Mesenchymal stem cell (in vitro differentiated cells and primary cell): ENCODE measurements at regions not wholly inside any gene's neighbourhood (a gene's known extent, or its start where the extent isn't known, plus 50 kb on each side); places are given as distances from the start of the nearest gene placed in this dataset.

ENCODE experiments used
- DNase-seq: peaks from one replicate; pipeline ENCODE4 v3.0.0-alpha.2; 2013
- H2AFZ ChIP-seq: one replicate; pipeline ENCODE4 v1.6.1; 2013; ENCODE audit warnings: low read depth, mild to moderate bottlenecking, control low read depth, inconsistent platforms, low read length, moderate library complexity
- H2AK5ac ChIP-seq: 2 replicates; pipeline ENCODE4 v1.6.1; 2013; ENCODE audit warnings: low read length, moderate library complexity, mild to moderate bottlenecking, inconsistent platforms; ENCODE audit not compliant: severe bottlenecking
- H2BK120ac ChIP-seq: one replicate; pipeline ENCODE4 v1.6.1; 2013; ENCODE audit warnings: low read depth, mild to moderate bottlenecking, inconsistent platforms, low read length, moderate library complexity
- H2BK12ac ChIP-seq, 2 experiments: one replicate each; pipeline ENCODE4 v1.6.1; 2013; ENCODE audit warnings: inconsistent platforms in 2 of 2, low read length in 2 of 2, mild to moderate bottlenecking in 2 of 2, moderate library complexity in 2 of 2, control low read depth in 1 of 2
- H2BK15ac ChIP-seq: one replicate; pipeline ENCODE4 v1.6.1; 2013; ENCODE audit warnings: mild to moderate bottlenecking, low read depth, inconsistent platforms; ENCODE audit not compliant: poor library complexity, severe bottlenecking
- H2BK5ac ChIP-seq: 2 replicates; pipeline ENCODE4 v1.6.1; 2013; ENCODE audit warnings: low read depth, mild to moderate bottlenecking, low read length, control low read depth, inconsistent platforms; ENCODE audit not compliant: poor library complexity, severe bottlenecking
- H3K14ac ChIP-seq, 2 experiments: one replicate each; pipeline ENCODE4 v1.6.1; 2013; ENCODE audit warnings: inconsistent platforms in 2 of 2, low read length in 2 of 2, control low read depth in 1 of 2, mild to moderate bottlenecking in 1 of 2, moderate library complexity in 1 of 2
- H3K18ac ChIP-seq, 2 experiments: one replicate each; pipeline ENCODE4 v1.6.1; 2013; ENCODE audit warnings: inconsistent platforms in 2 of 2, low read length in 2 of 2, control low read depth in 1 of 2, low read depth in 1 of 2, mild to moderate bottlenecking in 1 of 2
- H3K23ac ChIP-seq, 2 experiments: one replicate each; pipeline ENCODE4 v1.6.1; 2013; ENCODE audit warnings: inconsistent platforms in 2 of 2, low read length in 2 of 2, mild to moderate bottlenecking in 2 of 2, moderate library complexity in 2 of 2, control low read depth in 1 of 2
- H3K27ac ChIP-seq: 2 replicates; pipeline ENCODE4 v1.5.1; 2013; ENCODE audit warnings: mild to moderate bottlenecking, moderate library complexity, low read length, control low read depth, inconsistent platforms; ENCODE audit not compliant: poor library complexity, severe bottlenecking
- H3K27me3 ChIP-seq, 2 experiments: 2 replicates each; pipeline versions ENCODE4 v1.6.1 to v1.7.0; 2013; ENCODE audit warnings: low read length in 2 of 2, mild to moderate bottlenecking in 2 of 2, moderate library complexity in 2 of 2, control low read depth in 1 of 2, inconsistent platforms in 1 of 2; ENCODE audit not compliant: control insufficient read depth in 1 of 2, insufficient read depth in 1 of 2
- H3K36me3 ChIP-seq, 2 experiments: 2 replicates each; pipeline versions ENCODE4 v1.6.1 to v1.7.0; 2013; ENCODE audit warnings: low read length in 2 of 2, control low read depth in 1 of 2, inconsistent platforms in 1 of 2, low read depth in 1 of 2, mild to moderate bottlenecking in 1 of 2; ENCODE audit not compliant: insufficient read depth in 2 of 2, control insufficient read depth in 1 of 2
- H3K4ac ChIP-seq, 2 experiments: one replicate each; pipeline ENCODE4 v1.6.1; 2013; ENCODE audit warnings: inconsistent platforms in 2 of 2, low read length in 2 of 2, mild to moderate bottlenecking in 2 of 2, moderate library complexity in 2 of 2, control low read depth in 1 of 2, low read depth in 1 of 2
- H3K4me1 ChIP-seq: 2 replicates; pipeline ENCODE4 v1.6.1; 2013; ENCODE audit warnings: low read depth, low read length, control low read depth; ENCODE audit not compliant: control insufficient read depth, insufficient read depth
- H3K4me2 ChIP-seq: 2 replicates; pipeline ENCODE4 v1.6.1; 2013; ENCODE audit warnings: low read length, mild to moderate bottlenecking, inconsistent platforms; ENCODE audit not compliant: poor library complexity, severe bottlenecking
- H3K4me3 ChIP-seq, 2 experiments: 2 replicates each; pipeline versions ENCODE4 v1.5.1 to v1.7.0; 2013; ENCODE audit warnings: low read length in 2 of 2, mild to moderate bottlenecking in 2 of 2, control low read depth in 1 of 2, low read depth in 1 of 2; ENCODE audit not compliant: insufficient read depth in 1 of 2
- H3K79me1 ChIP-seq: replicated peaks from 2 replicates; pipeline ENCODE4 v1.6.1; 2013; ENCODE audit warnings: mild to moderate bottlenecking, control low read depth, low read length, inconsistent platforms; ENCODE audit not compliant: poor library complexity, severe bottlenecking
- H3K9ac ChIP-seq: 2 replicates; pipeline ENCODE4 v1.7.0; 2013; ENCODE audit warnings: mild to moderate bottlenecking, low read length, moderate library complexity
- H3K9me3 ChIP-seq: 2 replicates; pipeline ENCODE4 v1.7.0; 2013; ENCODE audit warnings: mild to moderate bottlenecking, low read length; ENCODE audit not compliant: control insufficient read depth
- H4K8ac ChIP-seq: one replicate; pipeline ENCODE4 v1.6.1; 2013; ENCODE audit warnings: inconsistent platforms, mild to moderate bottlenecking, low read length, moderate library complexity
- H4K91ac ChIP-seq: one replicate; pipeline ENCODE4 v1.6.1; 2013; ENCODE audit warnings: mild to moderate bottlenecking, low read length, inconsistent platforms
- WGBS: methylation state at CpG from one replicate; pipeline ENCODE4 v1.1.7; 2013; ENCODE audit warnings: mixed read lengths; 5-methylcytosine and 5-hydroxymethylcytosine counted together

GRCh38 chr1:30201015-30201414 lies 522.4 kb downstream of the MATN1 start:
- no CpG with 5 or more reads among the region's 1 CpG for WGBS
- Histone ChIP-seq H4K91ac (no peak overlapping the region), H3K27me3 (peaks cover 6 to 26% of the 10 kb centered on the region in 2 experiments), H3K4me3 (no peak overlapping the region), H3K9me3 (no peaks in the 10 kb centered on the region), H2BK15ac (no peak overlapping the region), H2AK5ac (no peak overlapping the region), H3K23ac (no peak overlapping the region), H4K8ac (no peak overlapping the region), H3K79me1 (no peaks in the 10 kb centered on the region), H3K36me3 (no peaks in the 10 kb centered on the region), H3K4me1 (no peaks in the 10 kb centered on the region), H3K18ac (no peak overlapping the region), H3K4ac (no peak overlapping the region), H2BK120ac (no peak overlapping the region), H2AFZ (no peak overlapping the region), H3K4me2 (no peak overlapping the region), H3K14ac (no peak overlapping the region), H2BK12ac (no peak overlapping the region), H3K27ac (no peak overlapping the region), H3K9ac (no peak overlapping the region), H2BK5ac (no peak overlapping the region)
- DNase-seq: no peak

- Histone ChIP-seq H3K4me2 (no peak overlapping the region), H2AFZ (no peak overlapping the region), H3K23ac (no peak overlapping the region), H3K27ac (no peak overlapping the region), H3K18ac (no peak overlapping the region), H2BK15ac (no peak overlapping the region), H3K14ac (no peak overlapping the region), H3K9me3 (no peaks in the 10 kb centered on the region), H4K91ac (no peak overlapping the region), H2AK5ac (no peak overlapping the region), H3K4ac (no peak overlapping the region), H2BK12ac (no peak overlapping the region), H4K8ac (no peak overlapping the region), H3K4me3 (no peak overlapping the region), H3K79me1 (no peaks in the 10 kb centered on the region), H3K27me3 (peaks cover 6 to 26% of the 10 kb centered on the region in 2 experiments), H2BK5ac (no peak overlapping the region), H3K4me1 (no peaks in the 10 kb centered on the region), H3K9ac (no peak overlapping the region), H2BK120ac (no peak overlapping the region), H3K36me3 (no peaks in the 10 kb centered on the region)
- WGBS: 100% methylated on average over 1 of the region's 1 CpG
- DNase-seq: no peak
Observed at GRCh38 chr1:30200161-30200560, 523.2 kb downstream of the MATN1 start.

GRCh38 chr1:30199563-30199962 lies 523.8 kb downstream of the MATN1 start:
- Histone ChIP-seq H3K4me1 (no peaks in the 10 kb centered on the region), H3K4ac (no peak overlapping the region), H4K91ac (no peak overlapping the region), H3K14ac (no peak overlapping the region), H3K79me1 (no peaks in the 10 kb centered on the region), H2BK120ac (no peak overlapping the region), H2AK5ac (no peak overlapping the region), H3K9me3 (no peaks in the 10 kb centered on the region), H3K27me3 (peaks cover 6 to 26% of the 10 kb centered on the region in 2 experiments), H3K23ac (no peak overlapping the region), H2AFZ (no peak overlapping the region), H3K18ac (no peak overlapping the region), H3K4me2 (no peak overlapping the region), H3K9ac (no peak overlapping the region), H2BK5ac (no peak overlapping the region), H3K36me3 (no peaks in the 10 kb centered on the region), H2BK12ac (no peak overlapping the region), H4K8ac (no peak overlapping the region), H3K27ac (no peak overlapping the region), H2BK15ac (no peak overlapping the region), H3K4me3 (no peak overlapping the region)
- 67% methylated on average over 8 of the region's 8 CpGs for WGBS
- DNase-seq: no peak

DNA sequence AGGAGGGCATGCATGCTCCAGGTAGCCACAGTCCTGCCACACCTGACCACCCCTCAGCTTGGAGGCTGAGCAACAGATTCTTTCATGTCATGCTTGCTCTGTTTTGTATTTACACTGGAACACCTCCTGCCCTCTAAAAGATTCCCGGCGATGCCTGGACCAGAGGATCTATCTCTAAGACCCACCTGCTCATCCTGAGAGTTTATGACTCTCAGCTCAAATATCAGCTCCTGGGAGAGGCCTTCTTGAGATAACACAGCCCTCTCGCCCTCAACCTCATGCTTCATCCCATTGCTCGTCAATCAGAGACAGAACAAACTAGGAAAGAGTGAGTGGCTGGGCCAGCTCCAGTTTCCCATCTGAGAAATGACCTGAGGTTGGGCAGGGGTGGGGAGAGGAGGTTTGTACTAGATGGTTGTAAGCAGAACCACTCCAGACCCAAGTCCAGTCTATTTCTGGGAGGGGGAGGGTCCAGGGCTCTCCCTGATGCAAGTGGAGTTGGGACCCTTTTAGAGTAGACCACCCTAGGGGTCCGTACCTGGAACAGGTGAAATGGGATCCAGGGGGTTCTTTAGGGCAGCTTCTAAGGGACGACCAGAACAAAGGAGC lies 524.5 kb downstream of the MATN1 start:
- H3K4ac ChIP-seq: no peak overlapping the region
- H2BK15ac ChIP-seq: no peak overlapping the region
- H3K4me2 ChIP-seq: no peak overlapping the region
- H2AK5ac ChIP-seq: no peak overlapping the region
- H3K27me3 ChIP-seq: peaks cover 6 to 23% of the 10 kb centered on the region in 2 experiments
- H3K9ac ChIP-seq: no peak overlapping the region
- H3K36me3 ChIP-seq: no peaks in the 10 kb centered on the region
- no peak overlapping the region for H2BK120ac ChIP-seq
- H2BK12ac ChIP-seq: no peak overlapping the region
- H4K91ac ChIP-seq: no peak overlapping the region
- H3K14ac ChIP-seq: no peak overlapping the region
- H3K18ac ChIP-seq: no peak overlapping the region
- no peak overlapping the region for H2AFZ ChIP-seq
- H3K4me3 ChIP-seq: no peak overlapping the region
- H3K27ac ChIP-seq: no peak overlapping the region
- DNase-seq: no peak
- H3K4me1 ChIP-seq: no peaks in the 10 kb centered on the region
- H4K8ac ChIP-seq: no peak overlapping the region
- no peak overlapping the region for H3K23ac ChIP-seq
- no peaks in the 10 kb centered on the region for H3K79me1 ChIP-seq
- no peak overlapping the region for H2BK5ac ChIP-seq
- no peaks in the 10 kb centered on the region for H3K9me3 ChIP-seq
- 69% methylated on average over 5 of the region's 6 CpGs for WGBS
